Gastroesophageal sphincter (tissue), 3 donors: ENCODE measurements at regions not wholly inside any gene's neighbourhood (a gene's known extent, or its start where the extent isn't known, plus 50 kb on each side); places are given as distances from the start of the nearest gene placed in this dataset.

Experiments
- EP300 ChIP-seq: sonication (generic); formaldehyde crosslinking; IDR thresholded peaks from one replicate; pipeline ENCODE4 v1.6.1; 2017; ENCODE audit warnings: antibody characterized with exemption, mild to moderate bottlenecking
- POLR2AphosphoS5 ChIP-seq: sonication (generic); formaldehyde crosslinking; IDR thresholded peaks from one replicate; pipeline ENCODE4 v1.6.1; 2017; ENCODE audit warnings: antibody characterized with exemption
- TF ChIP-seq, protein P1 (sequence below), 4 experiments: fragments of 200-600 bp in 2 of 4; fragments of 450-650 bp in 2 of 4; sonication (generic) in 1 of 4; IDR thresholded peaks; one replicate each; pipeline ENCODE4 v1.5.1; 2017 to 2019; ENCODE audit warnings: antibody characterized with exemption in 4 of 4, mild to moderate bottlenecking in 2 of 4, moderate library complexity in 2 of 4

DNA sequence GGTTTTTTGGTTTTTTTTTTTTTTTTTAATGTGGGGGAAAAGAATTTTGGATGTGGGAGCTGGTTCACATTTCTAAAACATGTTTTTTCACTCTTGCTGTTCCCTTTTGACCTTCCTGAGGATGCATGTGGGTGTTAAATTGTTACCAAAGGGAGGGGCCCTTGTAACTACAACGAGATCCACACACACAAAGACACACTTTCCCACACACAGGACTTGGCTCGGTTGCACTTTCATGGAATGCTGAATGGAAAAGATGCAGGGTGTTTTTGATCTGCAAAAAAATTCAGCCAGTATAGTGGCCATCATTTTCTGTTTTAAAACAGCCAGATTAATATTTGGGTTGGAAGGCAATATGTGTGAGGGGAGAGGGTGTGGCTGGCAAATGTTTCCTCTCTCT lies 576.9 kb downstream of the EBF1 start:
- no peak for TF ChIP-seq EP300
- TF ChIP-seq, protein P1, sequence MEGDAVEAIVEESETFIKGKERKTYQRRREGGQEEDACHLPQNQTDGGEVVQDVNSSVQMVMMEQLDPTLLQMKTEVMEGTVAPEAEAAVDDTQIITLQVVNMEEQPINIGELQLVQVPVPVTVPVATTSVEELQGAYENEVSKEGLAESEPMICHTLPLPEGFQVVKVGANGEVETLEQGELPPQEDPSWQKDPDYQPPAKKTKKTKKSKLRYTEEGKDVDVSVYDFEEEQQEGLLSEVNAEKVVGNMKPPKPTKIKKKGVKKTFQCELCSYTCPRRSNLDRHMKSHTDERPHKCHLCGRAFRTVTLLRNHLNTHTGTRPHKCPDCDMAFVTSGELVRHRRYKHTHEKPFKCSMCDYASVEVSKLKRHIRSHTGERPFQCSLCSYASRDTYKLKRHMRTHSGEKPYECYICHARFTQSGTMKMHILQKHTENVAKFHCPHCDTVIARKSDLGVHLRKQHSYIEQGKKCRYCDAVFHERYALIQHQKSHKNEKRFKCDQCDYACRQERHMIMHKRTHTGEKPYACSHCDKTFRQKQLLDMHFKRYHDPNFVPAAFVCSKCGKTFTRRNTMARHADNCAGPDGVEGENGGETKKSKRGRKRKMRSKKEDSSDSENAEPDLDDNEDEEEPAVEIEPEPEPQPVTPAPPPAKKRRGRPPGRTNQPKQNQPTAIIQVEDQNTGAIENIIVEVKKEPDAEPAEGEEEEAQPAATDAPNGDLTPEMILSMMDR (IDR thresholded peaks at IDR 0.05) = no peak
- TF ChIP-seq POLR2AphosphoS5 = no peak
